ENCODE measurements at regions not wholly inside any gene's neighbourhood (a gene's known extent, or its start where the extent isn't known, plus 50 kb on each side); places are given as distances from the start of the nearest gene placed in this dataset.
"Not testable (repeated sequence)": the region's sequence is repeated elsewhere in the genome, so short reads cannot be mapped to it uniquely, and the experiment has no call there.

DNA sequence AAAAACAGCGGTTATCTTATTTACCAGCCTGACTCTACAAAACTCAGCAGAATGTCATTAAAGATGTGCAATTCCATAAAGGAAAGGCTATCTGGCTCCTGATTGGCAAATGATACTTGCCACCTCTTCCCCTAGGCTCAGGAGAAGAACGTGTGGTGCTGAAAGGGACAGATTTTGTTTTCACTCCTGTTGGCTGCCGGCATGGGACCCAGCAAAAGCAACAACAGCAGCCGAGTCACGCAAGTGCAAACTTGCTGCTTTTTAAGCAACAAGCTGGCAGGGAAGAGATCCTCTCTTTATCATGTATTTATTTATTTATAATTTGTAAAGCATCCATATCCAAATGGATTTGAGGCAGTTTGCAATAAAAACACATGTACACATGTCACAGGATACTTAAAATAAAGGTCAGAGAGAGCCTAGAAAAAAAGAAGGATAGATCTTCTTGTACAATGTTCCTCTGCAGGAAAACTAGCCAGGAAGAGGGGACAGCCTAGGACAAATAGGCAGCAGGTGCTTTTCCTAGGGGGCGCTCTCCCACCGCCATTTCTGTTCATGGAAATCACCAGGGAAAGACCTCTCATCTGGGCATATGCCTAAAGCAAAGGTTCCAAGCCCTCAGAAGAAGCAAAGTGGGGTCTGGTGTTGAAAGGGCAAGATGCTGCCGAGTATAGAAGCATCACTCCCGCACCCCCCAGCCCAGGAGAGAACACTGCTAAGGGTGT is 799.3 kb downstream of the BCL11A start:
- Histone ChIP-seq H3K27ac (replicated peaks) (no peak overlapping the region), H3K4me3 (replicated peaks; ENCODE audit: insufficient read depth, low read length) (no peak overlapping the region), H3K27me3 (ENCODE audit: insufficient read depth, poor library complexity, severe bottlenecking) (no peaks in the 10 kb centered on the region)
- DNase-seq (ENCODE audit: low read depth in 1 of 2, low spot score in 1 of 2): no peak
- TF ChIP-seq, protein P1, sequence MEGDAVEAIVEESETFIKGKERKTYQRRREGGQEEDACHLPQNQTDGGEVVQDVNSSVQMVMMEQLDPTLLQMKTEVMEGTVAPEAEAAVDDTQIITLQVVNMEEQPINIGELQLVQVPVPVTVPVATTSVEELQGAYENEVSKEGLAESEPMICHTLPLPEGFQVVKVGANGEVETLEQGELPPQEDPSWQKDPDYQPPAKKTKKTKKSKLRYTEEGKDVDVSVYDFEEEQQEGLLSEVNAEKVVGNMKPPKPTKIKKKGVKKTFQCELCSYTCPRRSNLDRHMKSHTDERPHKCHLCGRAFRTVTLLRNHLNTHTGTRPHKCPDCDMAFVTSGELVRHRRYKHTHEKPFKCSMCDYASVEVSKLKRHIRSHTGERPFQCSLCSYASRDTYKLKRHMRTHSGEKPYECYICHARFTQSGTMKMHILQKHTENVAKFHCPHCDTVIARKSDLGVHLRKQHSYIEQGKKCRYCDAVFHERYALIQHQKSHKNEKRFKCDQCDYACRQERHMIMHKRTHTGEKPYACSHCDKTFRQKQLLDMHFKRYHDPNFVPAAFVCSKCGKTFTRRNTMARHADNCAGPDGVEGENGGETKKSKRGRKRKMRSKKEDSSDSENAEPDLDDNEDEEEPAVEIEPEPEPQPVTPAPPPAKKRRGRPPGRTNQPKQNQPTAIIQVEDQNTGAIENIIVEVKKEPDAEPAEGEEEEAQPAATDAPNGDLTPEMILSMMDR (IDR thresholded peaks at IDR 0.05; ENCODE audit: insufficient read depth, low read length): no peak
- TF ChIP-seq, protein P2, sequence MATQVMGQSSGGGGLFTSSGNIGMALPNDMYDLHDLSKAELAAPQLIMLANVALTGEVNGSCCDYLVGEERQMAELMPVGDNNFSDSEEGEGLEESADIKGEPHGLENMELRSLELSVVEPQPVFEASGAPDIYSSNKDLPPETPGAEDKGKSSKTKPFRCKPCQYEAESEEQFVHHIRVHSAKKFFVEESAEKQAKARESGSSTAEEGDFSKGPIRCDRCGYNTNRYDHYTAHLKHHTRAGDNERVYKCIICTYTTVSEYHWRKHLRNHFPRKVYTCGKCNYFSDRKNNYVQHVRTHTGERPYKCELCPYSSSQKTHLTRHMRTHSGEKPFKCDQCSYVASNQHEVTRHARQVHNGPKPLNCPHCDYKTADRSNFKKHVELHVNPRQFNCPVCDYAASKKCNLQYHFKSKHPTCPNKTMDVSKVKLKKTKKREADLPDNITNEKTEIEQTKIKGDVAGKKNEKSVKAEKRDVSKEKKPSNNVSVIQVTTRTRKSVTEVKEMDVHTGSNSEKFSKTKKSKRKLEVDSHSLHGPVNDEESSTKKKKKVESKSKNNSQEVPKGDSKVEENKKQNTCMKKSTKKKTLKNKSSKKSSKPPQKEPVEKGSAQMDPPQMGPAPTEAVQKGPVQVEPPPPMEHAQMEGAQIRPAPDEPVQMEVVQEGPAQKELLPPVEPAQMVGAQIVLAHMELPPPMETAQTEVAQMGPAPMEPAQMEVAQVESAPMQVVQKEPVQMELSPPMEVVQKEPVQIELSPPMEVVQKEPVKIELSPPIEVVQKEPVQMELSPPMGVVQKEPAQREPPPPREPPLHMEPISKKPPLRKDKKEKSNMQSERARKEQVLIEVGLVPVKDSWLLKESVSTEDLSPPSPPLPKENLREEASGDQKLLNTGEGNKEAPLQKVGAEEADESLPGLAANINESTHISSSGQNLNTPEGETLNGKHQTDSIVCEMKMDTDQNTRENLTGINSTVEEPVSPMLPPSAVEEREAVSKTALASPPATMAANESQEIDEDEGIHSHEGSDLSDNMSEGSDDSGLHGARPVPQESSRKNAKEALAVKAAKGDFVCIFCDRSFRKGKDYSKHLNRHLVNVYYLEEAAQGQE (IDR thresholded peaks at IDR 0.05; ENCODE audit: insufficient replicate concordance, low read depth): no peak
- TF ChIP-seq POLR2AphosphoS5 (IDR thresholded peaks at IDR 0.05; ENCODE audit: low read depth): no peak
- no peak for TF ChIP-seq SPI1 (IDR thresholded peaks at IDR 0.05; ENCODE audit: borderline replicate concordance, low read depth)
- TF ChIP-seq GABPA (IDR thresholded peaks at IDR 0.05; ENCODE audit: low read depth): no peak

DNA sequence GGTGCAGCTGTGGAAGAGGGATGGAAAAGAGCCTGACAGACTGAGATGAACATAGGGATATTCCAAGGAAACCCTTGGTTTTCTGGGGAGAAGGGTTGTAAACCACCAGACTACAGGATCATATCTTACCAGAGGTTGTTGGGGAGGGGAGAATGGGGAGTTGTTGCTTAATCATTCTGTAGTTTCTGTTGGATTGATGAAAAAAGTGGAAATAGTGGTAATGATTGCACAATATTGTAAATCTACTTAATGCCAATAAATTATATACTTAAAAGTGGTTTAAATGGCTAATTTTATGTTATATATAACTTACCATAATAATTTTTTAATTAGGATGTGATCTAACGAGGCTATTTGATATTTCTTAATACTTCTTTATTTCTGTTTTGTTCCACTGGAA is 800.9 kb downstream of the BCL11A start:
- DNase-seq (ENCODE audit: low read depth in 1 of 2, low spot score in 1 of 2): peak in 1 of 2 experiments; percentile 4
- H3K4me3 ChIP-seq (replicated peaks; ENCODE audit: insufficient read depth, low read length): no peak overlapping the region
- H3K27ac ChIP-seq (replicated peaks): peak overlapping the region; percentile 25
- H3K27me3 ChIP-seq (ENCODE audit: insufficient read depth, poor library complexity, severe bottlenecking): no peaks in the 10 kb centered on the region
- TF ChIP-seq, protein P2 (IDR thresholded peaks at IDR 0.05; ENCODE audit: insufficient replicate concordance, low read depth): no peak
- no peak for TF ChIP-seq SPI1 (IDR thresholded peaks at IDR 0.05; ENCODE audit: borderline replicate concordance, low read depth)
- no peak for TF ChIP-seq POLR2AphosphoS5 (IDR thresholded peaks at IDR 0.05; ENCODE audit: low read depth)

DNA sequence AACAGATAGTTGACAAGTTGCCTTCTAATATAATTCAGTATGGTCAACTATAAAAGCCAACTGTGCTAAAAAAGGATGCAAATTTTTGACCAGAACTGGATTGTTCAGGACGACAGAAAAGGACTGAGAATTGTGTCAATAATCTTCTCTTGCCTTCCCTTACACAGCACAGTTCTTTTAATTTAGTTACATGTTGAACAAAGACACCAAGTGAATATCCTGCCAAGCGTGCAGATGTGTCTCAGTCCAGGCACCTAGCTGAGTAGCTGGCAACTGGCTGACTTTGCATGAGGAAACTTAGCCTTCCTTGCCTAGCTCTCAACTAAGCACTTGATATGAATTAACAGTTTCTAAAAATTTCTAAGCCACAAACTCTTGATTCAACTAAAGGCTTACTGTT is 801.4 kb downstream of the BCL11A start:
- TF ChIP-seq GABPA (IDR thresholded peaks at IDR 0.05; ENCODE audit: low read depth): no peak
- no peak for TF ChIP-seq SPI1 (IDR thresholded peaks at IDR 0.05; ENCODE audit: borderline replicate concordance, low read depth)
- TF ChIP-seq POLR2AphosphoS5 (IDR thresholded peaks at IDR 0.05; ENCODE audit: low read depth): no peak
- TF ChIP-seq, protein P1 (IDR thresholded peaks at IDR 0.05; ENCODE audit: insufficient read depth, low read length): no peak
- TF ChIP-seq, protein P2 (IDR thresholded peaks at IDR 0.05; ENCODE audit: insufficient replicate concordance, low read depth): no peak
- Histone ChIP-seq H3K27me3 (ENCODE audit: insufficient read depth, poor library complexity, severe bottlenecking) (no peaks in the 10 kb centered on the region), H3K4me3 (replicated peaks; ENCODE audit: insufficient read depth, low read length) (no peak overlapping the region), H3K27ac (replicated peaks) (peak overlapping the region; percentile 25; the same call in 1 of the 2 replicates)
- no peak for DNase-seq (ENCODE audit: low read depth in 1 of 2, low spot score in 1 of 2)

DNA sequence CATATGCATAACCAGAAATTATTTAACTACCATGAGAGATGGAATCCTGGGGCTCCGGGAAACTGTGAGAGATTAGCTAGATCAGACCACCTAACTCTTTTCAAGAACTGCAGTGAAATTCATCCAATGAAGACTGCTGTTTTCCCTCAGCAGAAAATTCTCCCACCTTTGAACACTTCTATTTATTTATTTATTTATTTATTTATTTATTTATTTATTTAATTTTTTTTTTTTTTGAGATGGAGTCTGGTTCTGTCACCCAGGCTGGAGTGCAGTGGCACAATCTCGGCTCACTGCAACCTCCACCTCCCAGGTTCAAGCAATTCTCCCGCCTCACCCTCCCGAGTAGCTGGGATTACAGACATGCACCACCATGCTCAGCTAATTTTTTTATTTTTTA is 802.2 kb downstream of the BCL11A start:
- DNase-seq (ENCODE audit: low read depth in 1 of 2, low spot score in 1 of 2); H3K27ac ChIP-seq (replicated peaks): not testable (repeated sequence)

More for the DNA sequence above, 802.2 kb downstream of the BCL11A start:
- H3K27me3 ChIP-seq (ENCODE audit: insufficient read depth, poor library complexity, severe bottlenecking); H3K4me3 ChIP-seq (replicated peaks; ENCODE audit: insufficient read depth, low read length): not testable (repeated sequence)

All from HL-60 (cell line).